Esophagus muscularis mucosa (tissue), 3 donors: ENCODE measurements at regions not wholly inside any gene's neighbourhood (a gene's known extent, or its start where the extent isn't known, plus 50 kb on each side); places are given as distances from the start of the nearest gene placed in this dataset.

Source experiments
- CTCF ChIP-seq, 3 experiments: fragments of 200-600 bp in 2 of 3; fragments of 450-650 bp in 1 of 3; sonication (generic) in 2 of 3; IDR thresholded peaks; one replicate each; pipeline ENCODE4 v1.5.1; 2017 to 2019; ENCODE audit warnings: antibody characterized with exemption in 3 of 3, mild to moderate bottlenecking in 2 of 3, moderate library complexity in 1 of 3
- POLR2AphosphoS5 ChIP-seq, 2 donors: sonication (generic); formaldehyde crosslinking; IDR thresholded peaks; one replicate each; pipeline ENCODE4 v1.6.1; 2017; ENCODE audit warnings: antibody characterized with exemption in 2 of 2

- TF ChIP-seq CTCF (IDR thresholded peaks at IDR 0.05) (no peak), POLR2AphosphoS5 (IDR thresholded peaks at IDR 0.05) (peak in 1 of 2 donors; percentile 59)
Measured at GRCh38 chr5:96297867-96298266, 135.2 kb downstream of the PCSK1 start.
